Spleen (tissue), 11 donors: ENCODE measurements at regions not wholly inside any gene's neighbourhood (a gene's known extent, or its start where the extent isn't known, plus 50 kb on each side); places are given as distances from the start of the nearest gene placed in this dataset.

Source experiments
- DNase-seq: peaks from one replicate; pipeline ENCODE4 v3.0.0-alpha.2; 2020
- H3K27ac ChIP-seq, 8 donors: fragments of 200-600 bp; sonication (generic) in 7 of 8; 1 replicate in 4 of 8; 2 replicates in 4 of 8; pipeline versions ENCODE4 v1.5.0 to v1.8.0; 2016 to 2021; ENCODE audit warnings: inconsistent platforms in 4 of 8, mild to moderate bottlenecking in 4 of 8, moderate library complexity in 1 of 8
- H3K27me3 ChIP-seq, 7 donors: fragments of 200-600 bp; sonication (generic) in 6 of 7; replicated peaks in 1 of 7; 1 replicate in 4 of 7; 2 replicates in 3 of 7; pipeline versions ENCODE4 v1.5.0 to v1.8.0; 2016 to 2021; ENCODE audit warnings: inconsistent platforms in 3 of 7, mild to moderate bottlenecking in 1 of 7
- H3K36me3 ChIP-seq, 6 donors: fragments of 200-600 bp; sonication (generic) in 5 of 6; 1 replicate in 4 of 6; 2 replicates in 2 of 6; pipeline versions ENCODE4 v1.5.0 to v1.8.0; 2016 to 2021; ENCODE audit warnings: inconsistent platforms in 2 of 6
- H3K4me1 ChIP-seq, 6 donors: fragments of 200-600 bp; sonication (generic) in 5 of 6; 1 replicate in 3 of 6; 2 replicates in 3 of 6; pipeline versions ENCODE4 v1.5.0 to v1.8.0; 2016 to 2021; ENCODE audit warnings: inconsistent platforms in 3 of 6
- H3K4me3 ChIP-seq, 8 donors: fragments of 200-600 bp; sonication (generic) in 7 of 8; 1 replicate in 4 of 8; 2 replicates in 4 of 8; pipeline versions ENCODE4 v1.5.0 to v1.8.0; 2016 to 2021; ENCODE audit warnings: inconsistent platforms in 4 of 8, mild to moderate bottlenecking in 4 of 8, moderate library complexity in 2 of 8
- H3K9me3 ChIP-seq, 8 donors: fragments of 200-600 bp; sonication (generic) in 7 of 8; 1 replicate in 4 of 8; 2 replicates in 4 of 8; pipeline versions ENCODE4 v1.5.0 to v1.8.0; 2016 to 2021; ENCODE audit warnings: inconsistent platforms in 4 of 8
- CTCF ChIP-seq, 11 experiments: fragments of 200-600 bp in 7 of 11; fragments of 450-650 bp in 4 of 11; sonication (generic) in 4 of 11; IDR thresholded peaks in 8 of 11; conservative IDR thresholded peaks in 3 of 11; 1 replicate in 7 of 11; 2 replicates in 4 of 11; pipeline versions ENCODE4 v1.4.0 to v1.8.0; 2016 to 2021; ENCODE audit warnings: antibody characterized with exemption in 11 of 11, inconsistent platforms in 4 of 11, mild to moderate bottlenecking in 1 of 11
- POLR2A ChIP-seq, 3 donors: fragments of 450-650 bp; IDR thresholded peaks; one replicate each; pipeline ENCODE4 v1.5.1; 2017; ENCODE audit warnings: antibody characterized with exemption in 3 of 3, mild to moderate bottlenecking in 1 of 3
- POLR2AphosphoS5 ChIP-seq, 3 donors: sonication (generic); formaldehyde crosslinking; IDR thresholded peaks; one replicate each; pipeline ENCODE4 v1.5.1; 2017; ENCODE audit warnings: antibody characterized with exemption in 3 of 3
- WGBS, 5 donors: extraction: QIAGEN DNeasy Blood & Tissue Kit in 3 of 5; methylation state at CpG; one replicate each; pipeline versions ENCODE4 v1.1.5 to v1.1.7; 2013 to 2018; 5-methylcytosine and 5-hydroxymethylcytosine counted together
- intact Hi-C: fragments of 100-400 bp; cut with DNase I; formaldehyde crosslinking; loops from one replicate; pipeline ENCODE4 v1.15.0; 2023; ENCODE audit warnings: low total_unique reads
- donor health status: healthy with polysubstance abuse.
- donor health status: DM: no; HTN: no; CAD: no; lungs with moderate emphysema.
- donor health status: DM: no; HTN: no; CAD: no.
- donor health status: Bipolar disorder and iron deficiency.
- donor health status: healthy.
- donor health status: DM: no; HTN: no; CAD: no.
- donor health status: DM: yes; HTN: yes; CAD: no.

- Histone ChIP-seq H3K36me3 (no peaks in the 10 kb centered on the region), H3K4me1 (no peaks in the 10 kb centered on the region), H3K9me3 (peaks cover 0 to 13% (median 0%) of the 10 kb centered on the region in 8 donors), H3K4me3 (no peak overlapping the region), H3K27me3 (no peaks in the 10 kb centered on the region), H3K27ac (no peak overlapping the region)
- intact Hi-C loops, result no loop called here
- 36 to 54% (median 41%) methylated on average over 4 of the region's 4 CpGs for WGBS, 5 donors
- TF ChIP-seq POLR2AphosphoS5 (IDR thresholded peaks at IDR 0.05) (no peak), CTCF (IDR thresholded peaks at IDR 0.05 in 8 of 11, conservative IDR thresholded peaks at IDR 0.05 in 3 of 11) (no peak), POLR2A (IDR thresholded peaks at IDR 0.05) (no peak)
- no peak for DNase-seq
These were observed 275.7 kb downstream of the NEDD1 start for GRCh38 chr12:97182769-97183168.

- TF ChIP-seq POLR2A (IDR thresholded peaks at IDR 0.05) (no peak), POLR2AphosphoS5 (IDR thresholded peaks at IDR 0.05) (no peak), CTCF (IDR thresholded peaks at IDR 0.05 in 8 of 11, conservative IDR thresholded peaks at IDR 0.05 in 3 of 11) (no peak)
- 89 to 98% (median 93%) methylated on average over 3 of the region's 3 CpGs for WGBS, 5 donors
- H3K36me3 ChIP-seq, result no peaks in the 10 kb centered on the region
- H3K4me3 ChIP-seq, result no peak overlapping the region
- H3K27ac ChIP-seq, result no peak overlapping the region
- H3K9me3 ChIP-seq, result peaks cover 0 to 15% (median 0%) of the 10 kb centered on the region in 8 donors
- H3K4me1 ChIP-seq, result no peaks in the 10 kb centered on the region
- H3K27me3 ChIP-seq, result no peaks in the 10 kb centered on the region
- intact Hi-C loops, result no loop called here
- no peak for DNase-seq
These were observed 277.2 kb downstream of the NEDD1 start for GRCh38 chr12:97184127-97184773.

GRCh38 chr12:97185567-97185966 is 277.0 kb upstream of the RMST start:
- Histone ChIP-seq H3K27ac (no peak overlapping the region), H3K9me3 (peaks cover 0 to 19% (median 1%) of the 10 kb centered on the region in 8 donors), H3K4me1 (no peaks in the 10 kb centered on the region), H3K4me3 (no peak overlapping the region), H3K36me3 (no peaks in the 10 kb centered on the region), H3K27me3 (no peaks in the 10 kb centered on the region)
- no peak for DNase-seq
- TF ChIP-seq POLR2AphosphoS5 (IDR thresholded peaks at IDR 0.05) (no peak), POLR2A (IDR thresholded peaks at IDR 0.05) (no peak), CTCF (IDR thresholded peaks at IDR 0.05 in 8 of 11, conservative IDR thresholded peaks at IDR 0.05 in 3 of 11) (no peak)
- WGBS, 5 donors, result 79 to 91% (median 84%) methylated on average over 4 of the region's 4 CpGs
- intact Hi-C loops, result no loop called here

- TF ChIP-seq POLR2AphosphoS5 (IDR thresholded peaks at IDR 0.05), result no peak
- TF ChIP-seq POLR2A (IDR thresholded peaks at IDR 0.05), result no peak
- no peak for TF ChIP-seq CTCF (IDR thresholded peaks at IDR 0.05 in 8 of 11, conservative IDR thresholded peaks at IDR 0.05 in 3 of 11)
- 59 to 75% (median 70%) methylated on average over 4 of the region's 4 CpGs for WGBS, 5 donors
- Histone ChIP-seq H3K27ac (no peak overlapping the region), H3K27me3 (no peaks in the 10 kb centered on the region), H3K36me3 (no peaks in the 10 kb centered on the region), H3K4me1 (no peaks in the 10 kb centered on the region), H3K4me3 (no peak overlapping the region), H3K9me3 (peaks cover 0 to 44% (median 18%) of the 10 kb centered on the region in 8 donors)
- DNase-seq, result no peak
- intact Hi-C loops, result no loop called here
These were observed 268.1 kb upstream of the RMST start for GRCh38 chr12:97194546-97194945.
